Neutrophil (primary cell): ENCODE measurements at regions not wholly inside any gene's neighbourhood (a gene's known extent, or its start where the extent isn't known, plus 50 kb on each side); places are given as distances from the start of the nearest gene placed in this dataset.

Experiments
- H3K27ac ChIP-seq: fragments of 200-600 bp; sonication (generic); 2 replicates; pipeline ENCODE4 v1.5.1; 2016; ENCODE audit warnings: mild to moderate bottlenecking, moderate library complexity
- H3K27me3 ChIP-seq: fragments of 200-600 bp; sonication (generic); 2 replicates; pipeline ENCODE4 v1.6.0; 2016; ENCODE audit warnings: mild to moderate bottlenecking
- H3K36me3 ChIP-seq: fragments of 200-600 bp; sonication (generic); 2 replicates; pipeline ENCODE4 v1.5.1; 2017
- H3K4me1 ChIP-seq, 2 experiments: fragments of 200-600 bp in 1 of 2; sonication (generic) in 1 of 2; 1 replicate in 1 of 2; 2 replicates in 1 of 2; pipeline versions ENCODE4 v1.5.1 to v1.6.1; 2013 to 2016; ENCODE audit warnings: low read depth in 1 of 2, low read length in 1 of 2, mild to moderate bottlenecking in 1 of 2, moderate library complexity in 1 of 2; ENCODE audit not compliant: control insufficient read depth in 1 of 2, insufficient read depth in 1 of 2
- H3K4me3 ChIP-seq, 2 experiments: fragments of 200-600 bp in 1 of 2; sonication (generic) in 1 of 2; 1 replicate in 1 of 2; 2 replicates in 1 of 2; pipeline ENCODE4 v1.5.1; 2013 to 2016; ENCODE audit warnings: low read depth in 1 of 2, low read length in 1 of 2, mild to moderate bottlenecking in 1 of 2, moderate library complexity in 1 of 2
- H3K9me3 ChIP-seq: fragments of 200-600 bp; sonication (generic); 2 replicates; pipeline ENCODE4 v1.5.1; 2016
- CTCF ChIP-seq: fragments of 200-600 bp; sonication (generic); IDR thresholded peaks from 2 replicates; pipeline ENCODE4 v1.5.1; 2016; ENCODE audit warnings: antibody characterized with exemption

DNA sequence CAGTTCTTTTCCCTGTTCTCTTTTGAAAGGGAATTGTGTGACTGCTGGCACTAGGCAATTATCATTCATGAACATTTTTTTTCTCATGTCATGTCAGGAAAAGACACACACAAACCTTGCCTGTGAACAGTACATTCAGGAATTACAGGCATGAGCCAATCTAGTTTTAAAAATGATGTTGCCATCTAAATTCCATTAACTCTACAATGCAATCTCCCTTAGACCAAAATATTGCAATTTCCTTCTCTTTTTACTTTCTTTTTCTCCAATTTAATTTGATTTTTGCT, 127.5 kb upstream of the STMND1 start:
- no peaks in the 10 kb centered on the region for H3K27me3 ChIP-seq
- TF ChIP-seq CTCF = no peak
- H3K27ac ChIP-seq = no peak overlapping the region

DNA sequence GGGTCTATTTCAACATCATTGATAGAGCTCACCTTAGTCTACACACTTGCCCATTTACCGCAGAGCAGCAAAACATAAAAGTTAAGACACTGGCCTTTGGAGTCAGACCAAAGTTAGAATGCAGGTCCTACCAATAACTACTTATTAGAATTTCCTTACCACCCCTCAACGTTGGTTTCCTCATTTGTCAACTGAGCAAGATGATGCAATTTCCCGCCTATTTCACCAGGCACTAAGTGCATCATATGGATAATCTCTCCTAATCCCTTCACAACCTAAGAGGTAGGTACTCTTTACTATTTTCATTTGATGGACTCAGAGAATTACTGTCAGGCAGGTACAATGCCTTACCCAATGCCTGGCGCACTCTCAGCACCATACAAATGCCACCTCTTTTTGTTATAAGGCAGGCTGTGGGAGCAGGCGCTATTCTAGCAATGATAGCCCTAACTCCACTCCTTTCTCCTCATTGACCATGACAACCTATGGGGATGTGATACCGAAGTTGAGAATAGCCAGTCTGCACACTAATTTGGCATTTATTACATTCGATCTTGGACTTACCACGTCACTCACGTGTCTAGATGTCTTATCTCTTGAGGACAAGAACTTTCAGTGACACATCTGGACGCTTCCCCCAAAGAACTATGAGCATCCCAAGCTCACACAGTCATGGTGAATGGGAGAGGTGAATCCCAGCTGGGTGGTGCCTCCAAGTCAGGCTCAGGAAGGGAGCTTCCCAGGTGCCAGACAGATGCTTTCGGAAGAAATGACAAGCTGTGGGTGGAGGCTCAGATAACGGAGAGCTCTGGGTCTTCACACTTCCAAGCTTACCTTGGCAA, 128.1 kb upstream of the STMND1 start:
- TF ChIP-seq CTCF = no peak
- Histone ChIP-seq H3K27ac (no peak overlapping the region), H3K36me3 (no peaks in the 10 kb centered on the region), H3K4me3 (no peak overlapping the region), H3K4me1 (peaks cover 16 to 24% of the 10 kb centered on the region in 2 experiments), H3K9me3 (no peaks in the 10 kb centered on the region), H3K27me3 (no peaks in the 10 kb centered on the region)

More for the DNA sequence above, 127.5 kb upstream of the STMND1 start:
- Histone ChIP-seq H3K4me3 (no peak overlapping the region), H3K9me3 (no peaks in the 10 kb centered on the region), H3K4me1 (peaks cover 16 to 24% of the 10 kb centered on the region in 2 experiments), H3K36me3 (no peaks in the 10 kb centered on the region)

- Histone ChIP-seq H3K27me3 (no peaks in the 10 kb centered on the region), H3K4me1 (peaks cover 16 to 24% of the 10 kb centered on the region in 2 experiments), H3K36me3 (no peaks in the 10 kb centered on the region), H3K27ac (no peak overlapping the region), H3K9me3 (no peaks in the 10 kb centered on the region), H3K4me3 (no peak overlapping the region)
- TF ChIP-seq CTCF = no peak
These were observed 128.8 kb upstream of the STMND1 start for GRCh38 chr6:16973051-16973450.

- Histone ChIP-seq H3K36me3 (no peaks in the 10 kb centered on the region), H3K27ac (no peak overlapping the region), H3K4me3 (no peak overlapping the region), H3K4me1 (peaks cover 16 to 24% of the 10 kb centered on the region in 2 experiments), H3K27me3 (no peaks in the 10 kb centered on the region), H3K9me3 (no peaks in the 10 kb centered on the region)
- TF ChIP-seq CTCF = no peak
These were observed 129.3 kb upstream of the STMND1 start for GRCh38 chr6:16972535-16972934.

DNA sequence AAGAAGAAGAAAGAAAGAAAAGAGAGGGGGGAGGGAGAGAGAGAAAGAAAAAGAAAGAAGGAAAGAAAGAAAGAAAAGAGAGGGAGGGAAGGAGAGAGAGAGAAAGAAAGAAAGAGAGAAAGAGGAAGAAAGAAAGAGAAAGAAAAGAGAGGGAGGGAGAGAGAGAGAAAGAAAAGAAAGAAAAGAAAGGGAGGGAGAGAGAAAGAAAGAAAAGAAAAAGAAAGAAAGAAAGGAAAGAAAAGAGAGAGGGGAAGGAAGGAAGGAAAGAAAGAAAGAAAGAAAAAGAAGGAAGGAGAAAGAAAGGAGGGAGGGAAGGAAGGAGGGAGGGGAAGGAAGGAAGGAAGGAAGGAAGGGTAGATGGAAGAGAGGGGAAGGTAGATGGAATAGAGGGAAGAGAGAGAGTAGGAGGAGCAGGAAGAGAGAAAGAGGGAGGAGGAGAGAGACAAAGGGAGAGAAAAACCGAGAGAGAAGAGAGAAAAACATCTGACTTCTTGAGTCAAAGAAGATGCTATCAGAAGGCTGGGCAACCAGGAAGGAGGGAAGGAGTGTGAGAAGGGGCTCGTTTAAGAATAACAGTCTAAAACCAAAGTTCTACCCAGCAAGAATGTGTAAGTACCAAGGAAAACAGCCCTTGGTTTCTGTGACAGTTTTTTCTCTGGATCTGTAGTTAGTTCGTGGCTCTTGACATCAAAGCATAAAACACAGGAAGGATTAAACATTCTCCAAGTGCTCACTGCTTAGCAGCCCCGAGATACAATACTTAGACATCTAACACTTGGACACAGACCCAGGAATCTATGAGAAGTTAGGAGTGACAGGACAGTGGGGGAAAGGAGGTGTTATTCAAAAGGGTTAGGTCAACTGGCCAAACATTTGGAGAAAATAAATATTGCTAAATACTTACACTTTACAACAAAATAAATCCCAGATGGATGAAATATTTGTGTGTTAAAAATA, 131.9 kb upstream of the STMND1 start:
- TF ChIP-seq CTCF = no peak
- H3K27ac ChIP-seq = no peak overlapping the region
- no peaks in the 10 kb centered on the region for H3K9me3 ChIP-seq
- H3K4me3 ChIP-seq = no peak overlapping the region
- no peaks in the 10 kb centered on the region for H3K36me3 ChIP-seq
- peaks cover 16 to 24% of the 10 kb centered on the region in 2 experiments for H3K4me1 ChIP-seq
- no peaks in the 10 kb centered on the region for H3K27me3 ChIP-seq
